ENCODE measurements at regions not wholly inside any gene's neighbourhood (a gene's known extent, or its start where the extent isn't known, plus 50 kb on each side); places are given as distances from the start of the nearest gene placed in this dataset.

GRCh38 chr2:148578493-148578884, 66.1 kb upstream of the EPC2 start:
- TF ChIP-seq ZNF155 (tag by site-specific recombination; IDR thresholded peaks at IDR 0.05) (no peak), ZNF394 (tag by site-specific recombination; IDR thresholded peaks at IDR 0.05; ENCODE audit: borderline replicate concordance) (no peak), CTCF (tag by site-specific recombination; IDR thresholded peaks at IDR 0.05) (no peak), ZBTB44 (tag by site-specific recombination; IDR thresholded peaks at IDR 0.05) (no peak)

Measured in HEK293 (cell line).